Upper lobe of left lung (tissue), 6 donors: ENCODE measurements at regions not wholly inside any gene's neighbourhood (a gene's known extent, or its start where the extent isn't known, plus 50 kb on each side); places are given as distances from the start of the nearest gene placed in this dataset.

ENCODE experiments used
- ATAC-seq, 2 donors: fragments of 200-7000 bp; cut with Tn5 transposase; one replicate each; pipeline ENCODE4 v1.9.1; 2022; ENCODE audit warnings: mild to moderate bottlenecking in 2 of 2, moderate library complexity in 2 of 2; ENCODE audit not compliant: low FRiP score in 2 of 2
- DNase-seq, 2 donors: peaks; one replicate each; pipeline ENCODE4 v3.0.0-alpha.2; 2019 to 2020
- H3K27ac ChIP-seq, 4 donors: fragments of 200-600 bp; sonication (generic); one replicate each; pipeline ENCODE4 v1.5.1; 2016 to 2019
- H3K27me3 ChIP-seq, 4 donors: fragments of 200-600 bp; sonication (generic); one replicate each; pipeline ENCODE4 v1.5.1; 2017 to 2019
- H3K36me3 ChIP-seq, 4 donors: fragments of 200-600 bp; sonication (generic); one replicate each; pipeline ENCODE4 v1.5.1; 2016 to 2019
- H3K4me1 ChIP-seq, 4 donors: fragments of 200-600 bp; sonication (generic); one replicate each; pipeline ENCODE4 v1.5.1; 2018 to 2019
- H3K4me3 ChIP-seq, 4 donors: fragments of 200-600 bp; sonication (generic); one replicate each; pipeline ENCODE4 v1.5.1; 2017 to 2019; ENCODE audit warnings: mild to moderate bottlenecking in 2 of 4, moderate library complexity in 1 of 4
- H3K9me3 ChIP-seq, 4 donors: fragments of 200-600 bp; sonication (generic); one replicate each; pipeline ENCODE4 v1.5.1; 2018 to 2019
- CTCF ChIP-seq, 6 experiments: fragments of 450-650 bp in 4 of 6; fragments of 200-600 bp in 2 of 6; sonication (generic) in 2 of 6; IDR thresholded peaks; one replicate each; pipeline ENCODE4 v1.5.1; 2016 to 2019; ENCODE audit warnings: antibody characterized with exemption in 6 of 6
- EP300 ChIP-seq, 4 donors: sonication (generic); formaldehyde crosslinking; IDR thresholded peaks; one replicate each; pipeline ENCODE4 v1.5.1; 2017; ENCODE audit warnings: antibody characterized with exemption in 4 of 4, control low read depth in 2 of 4
- POLR2A ChIP-seq, 4 donors: fragments of 450-650 bp; IDR thresholded peaks; one replicate each; pipeline ENCODE4 v1.5.1; 2016 to 2017; ENCODE audit warnings: antibody characterized with exemption in 4 of 4, mild to moderate bottlenecking in 2 of 4
- POLR2AphosphoS5 ChIP-seq, 2 donors: sonication (generic); formaldehyde crosslinking; IDR thresholded peaks; one replicate each; pipeline ENCODE4 v1.5.1; 2017; ENCODE audit warnings: antibody characterized with exemption in 2 of 2
- WGBS, 2 donors: methylation state at CpG; one replicate each; pipeline ENCODE4 v1.1.5; 2017 to 2018; 5-methylcytosine and 5-hydroxymethylcytosine counted together
- donor health status: DM: no; HTN: no; CAD: no; lungs with moderate emphysema.
- donor health status: DM: no; HTN: yes; CAD: no; lungs with severe emphysema.

- DNase-seq, result no peak
- ATAC-seq, result peak in 1 of 2 donors; percentile 65
- 51 to 57% methylated on average over 2 of the region's 2 CpGs for WGBS, 2 donors
These were observed 843.9 kb downstream of the TUSC7 start for GRCh38 chr3:117553461-117553860.

GRCh38 chr3:117556646-117557407, 847.2 kb downstream of the TUSC7 start:
- H3K4me3 ChIP-seq, result no peak overlapping the region
- H3K4me1 ChIP-seq, result no peaks in the 10 kb centered on the region
- H3K9me3 ChIP-seq, result no peaks in the 10 kb centered on the region
- H3K27me3 ChIP-seq, result no peaks in the 10 kb centered on the region
- ATAC-seq (no peak), DNase-seq (no peak)
- 60 to 84% methylated on average over 2 of the region's 2 CpGs for WGBS, 2 donors
- no peaks in the 10 kb centered on the region for H3K36me3 ChIP-seq
- TF ChIP-seq POLR2A (IDR thresholded peaks at IDR 0.05) (no peak), CTCF (IDR thresholded peaks at IDR 0.05) (no peak), POLR2AphosphoS5 (IDR thresholded peaks at IDR 0.05) (no peak), EP300 (IDR thresholded peaks at IDR 0.05) (no peak)
- no peak overlapping the region for H3K27ac ChIP-seq

More at GRCh38 chr3:117553461-117553860, 843.9 kb downstream of the TUSC7 start:
- TF ChIP-seq POLR2AphosphoS5 (IDR thresholded peaks at IDR 0.05), result no peak
- TF ChIP-seq CTCF (IDR thresholded peaks at IDR 0.05), result no peak
- no peak for TF ChIP-seq POLR2A (IDR thresholded peaks at IDR 0.05)
- TF ChIP-seq EP300 (IDR thresholded peaks at IDR 0.05), result peak in 1 of 4 donors; percentile 92
- no peaks in the 10 kb centered on the region for H3K9me3 ChIP-seq
- H3K36me3 ChIP-seq, result no peaks in the 10 kb centered on the region
- H3K27me3 ChIP-seq, result no peaks in the 10 kb centered on the region
- no peaks in the 10 kb centered on the region for H3K4me1 ChIP-seq
- no peak overlapping the region for H3K4me3 ChIP-seq
- no peak overlapping the region for H3K27ac ChIP-seq

- TF ChIP-seq CTCF (IDR thresholded peaks at IDR 0.05) (no peak), POLR2AphosphoS5 (IDR thresholded peaks at IDR 0.05) (no peak), POLR2A (IDR thresholded peaks at IDR 0.05) (no peak), EP300 (IDR thresholded peaks at IDR 0.05) (no peak)
- no peak for ATAC-seq
- Histone ChIP-seq H3K27ac (no peak overlapping the region), H3K27me3 (no peaks in the 10 kb centered on the region), H3K4me3 (no peak overlapping the region), H3K9me3 (no peaks in the 10 kb centered on the region), H3K4me1 (no peaks in the 10 kb centered on the region), H3K36me3 (no peaks in the 10 kb centered on the region)
- WGBS, 2 donors, result 49 to 54% methylated on average over 2 of the region's 2 CpGs
- no peak for DNase-seq
These were observed 848.0 kb downstream of the TUSC7 start for GRCh38 chr3:117557464-117558090.

- ATAC-seq (no peak), DNase-seq (no peak)
- no peak overlapping the region for H3K4me3 ChIP-seq
- H3K36me3 ChIP-seq, result no peaks in the 10 kb centered on the region
- H3K27ac ChIP-seq, result no peak overlapping the region
- no peaks in the 10 kb centered on the region for H3K9me3 ChIP-seq
- WGBS, 2 donors, result 79% methylated on average over 1 of the region's 1 CpG
- TF ChIP-seq CTCF (IDR thresholded peaks at IDR 0.05) (no peak), POLR2AphosphoS5 (IDR thresholded peaks at IDR 0.05) (no peak), EP300 (IDR thresholded peaks at IDR 0.05) (no peak), POLR2A (IDR thresholded peaks at IDR 0.05) (no peak)
- H3K27me3 ChIP-seq, result no peaks in the 10 kb centered on the region
- no peaks in the 10 kb centered on the region for H3K4me1 ChIP-seq
These were observed 849.1 kb downstream of the TUSC7 start for GRCh38 chr3:117558681-117559080.
